ENCODE measurements at regions not wholly inside any gene's neighbourhood (a gene's known extent, or its start where the extent isn't known, plus 50 kb on each side); places are given as distances from the start of the nearest gene placed in this dataset.

- no peak overlapping the region for H3K4me3 ChIP-seq (ENCODE audit: low read depth, low read length)
- no peak for TF ChIP-seq CTCF (IDR thresholded peaks at IDR 0.05; ENCODE audit: low read depth, low read length, missing control alignments)
- DNase-seq (ENCODE audit: low read depth) = no peak
Measured at GRCh38 chr13:39224671-39225240, 186.5 kb downstream of the NHLRC3 start.

DNA sequence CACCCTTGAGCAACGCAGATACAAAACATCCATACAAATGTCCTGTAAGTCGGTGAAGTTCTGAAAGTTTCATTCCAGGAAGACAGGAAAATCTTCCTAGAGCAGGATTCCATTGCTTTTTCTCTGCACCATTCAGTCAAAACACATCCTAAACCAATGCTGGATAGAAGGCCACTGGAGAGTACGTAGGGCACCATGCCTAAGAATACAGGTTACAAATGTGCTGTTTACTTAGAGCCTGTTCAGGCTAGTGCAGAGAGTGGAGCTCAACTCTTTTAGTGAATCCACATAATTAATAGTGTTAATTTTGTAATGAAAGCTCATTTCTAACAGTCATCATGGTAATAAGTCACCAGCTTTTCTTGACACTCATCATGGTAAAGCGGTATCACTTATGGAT lies 187.6 kb downstream of the NHLRC3 start:
- no peak for DNase-seq (ENCODE audit: low read depth)
- TF ChIP-seq CTCF (IDR thresholded peaks at IDR 0.05; ENCODE audit: low read depth, low read length, missing control alignments) = no peak
- H3K4me3 ChIP-seq (ENCODE audit: low read depth, low read length) = no peak overlapping the region

- no peak overlapping the region for H3K4me3 ChIP-seq (ENCODE audit: low read depth, low read length)
- TF ChIP-seq CTCF (IDR thresholded peaks at IDR 0.05; ENCODE audit: low read depth, low read length, missing control alignments) = no peak
- DNase-seq (ENCODE audit: low read depth) = no peak
Measured at GRCh38 chr13:39226359-39226758, 188.1 kb downstream of the NHLRC3 start.

DNA sequence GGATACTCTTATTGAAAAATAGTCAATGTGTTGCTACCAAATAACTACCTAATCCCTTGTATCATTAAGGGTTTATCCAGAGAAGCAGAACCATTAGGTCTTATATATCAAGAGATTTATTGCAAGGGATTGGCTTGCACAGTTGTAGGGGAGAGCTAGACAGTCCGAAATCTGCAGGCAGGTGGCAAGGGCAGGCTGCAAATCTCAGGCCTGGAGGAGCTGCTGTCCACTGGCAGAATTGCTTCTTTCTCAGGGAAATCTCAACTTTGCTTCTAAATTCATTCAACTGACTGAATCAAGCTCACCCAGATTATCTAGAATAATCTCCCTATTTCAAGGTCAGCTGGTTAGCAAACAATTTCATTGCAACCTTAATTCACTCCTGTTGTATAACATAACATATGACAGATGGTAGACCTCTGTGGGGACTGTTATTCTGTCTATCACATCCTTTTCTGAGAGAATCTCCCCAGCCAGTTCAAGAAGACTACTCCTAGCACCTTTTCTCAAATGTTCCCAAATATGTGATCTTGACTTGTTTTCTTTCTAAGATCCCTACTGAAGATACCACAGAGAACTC lies 194.2 kb downstream of the NHLRC3 start:
- DNase-seq (ENCODE audit: low read depth) = no peak
- no peak overlapping the region for H3K4me3 ChIP-seq (ENCODE audit: low read depth, low read length)
- no peak for TF ChIP-seq CTCF (IDR thresholded peaks at IDR 0.05; ENCODE audit: low read depth, low read length, missing control alignments)

- no peak for DNase-seq (ENCODE audit: low read depth)
- no peak overlapping the region for H3K4me3 ChIP-seq (ENCODE audit: low read depth, low read length)
- TF ChIP-seq CTCF (IDR thresholded peaks at IDR 0.05; ENCODE audit: low read depth, low read length, missing control alignments) = no peak
Measured at GRCh38 chr13:39232999-39233398, 194.7 kb downstream of the NHLRC3 start.

GRCh38 chr13:39233519-39233918 lies 195.3 kb downstream of the NHLRC3 start:
- no peak for DNase-seq (ENCODE audit: low read depth)
- no peak for TF ChIP-seq CTCF (IDR thresholded peaks at IDR 0.05; ENCODE audit: low read depth, low read length, missing control alignments)
- no peak overlapping the region for H3K4me3 ChIP-seq (ENCODE audit: low read depth, low read length)

All from GM12864 (cell line).